OCI-LY1 (cell line): ENCODE measurements at regions not wholly inside any gene's neighbourhood (a gene's known extent, or its start where the extent isn't known, plus 50 kb on each side); places are given as distances from the start of the nearest gene placed in this dataset.

Experiments used
- H2AFZ ChIP-seq: fragments of 200-600 bp; sonication (generic), shearing (Covaris generic); 2 replicates; pipeline ENCODE4 v1.6.0; 2014; ENCODE audit warnings: antibody characterized with exemption, mild to moderate bottlenecking, low read length
- H3F3A ChIP-seq: fragments of 200-600 bp; sonication (generic), shearing (Covaris generic); 2 replicates; pipeline ENCODE4 v1.6.0; 2014; ENCODE audit warnings: mild to moderate bottlenecking, antibody characterized with exemption, low read length, moderate library complexity; ENCODE audit not compliant: insufficient read depth
- H3K27ac ChIP-seq: fragments of 200-600 bp; sonication (generic); 2 replicates; pipeline ENCODE4 v1.5.1; 2014; ENCODE audit warnings: low read length, mixed run types, mild to moderate bottlenecking, low read depth; ENCODE audit not compliant: poor library complexity, severe bottlenecking
- H3K27me3 ChIP-seq: fragments of 200-600 bp; sonication (generic); 2 replicates; pipeline ENCODE4 v1.6.0; 2014; ENCODE audit warnings: antibody characterized with exemption, mild to moderate bottlenecking, low read length, moderate library complexity; ENCODE audit not compliant: insufficient read depth
- H3K36me3 ChIP-seq: fragments of 200-600 bp; sonication (generic); 2 replicates; pipeline ENCODE4 v1.6.1; 2014; ENCODE audit warnings: mild to moderate bottlenecking, antibody characterized with exemption, low read length, moderate library complexity, mixed read lengths; ENCODE audit not compliant: insufficient read depth
- H3K4me1 ChIP-seq: fragments of 200-600 bp; sonication (generic); 2 replicates; pipeline ENCODE4 v1.5.1; 2014; ENCODE audit warnings: mild to moderate bottlenecking, low read length, moderate library complexity; ENCODE audit not compliant: insufficient read depth, severe bottlenecking
- H3K4me2 ChIP-seq: fragments of 200-600 bp; sonication (generic), shearing (Covaris generic); 2 replicates; pipeline ENCODE4 v1.6.1; 2014; ENCODE audit warnings: low read length
- H3K4me3 ChIP-seq: fragments of 200-600 bp; sonication (generic); 2 replicates; pipeline ENCODE4 v1.5.1; 2014; ENCODE audit warnings: low read length, low read depth, mild to moderate bottlenecking, mixed read lengths; ENCODE audit not compliant: poor library complexity, severe bottlenecking
- H3K79me2 ChIP-seq: fragments of 200-600 bp; shearing (Covaris generic); 2 replicates; pipeline ENCODE4 v1.6.1; 2016; ENCODE audit warnings: mixed run types, low read length, mixed read lengths; ENCODE audit not compliant: insufficient read depth
- H3K9ac ChIP-seq: fragments of 200-600 bp; sonication (generic), shearing (Covaris generic); 2 replicates; pipeline ENCODE4 v1.6.1; 2014; ENCODE audit warnings: mild to moderate bottlenecking, low read length, mixed read lengths
- H3K9me2 ChIP-seq: fragments of 200-600 bp; sonication (generic), shearing (Covaris generic); 2 replicates; pipeline ENCODE4 v1.6.1; 2014; ENCODE audit warnings: low read depth, mild to moderate bottlenecking, low read length, mixed read lengths
- H3K9me3 ChIP-seq: fragments of 200-600 bp; shearing (Covaris generic); 2 replicates; pipeline ENCODE4 v1.6.1; 2014; ENCODE audit warnings: low read length, mixed read lengths
- H4K20me1 ChIP-seq: fragments of 200-600 bp; sonication (generic), shearing (Covaris generic); 2 replicates; pipeline ENCODE4 v1.6.0; 2016; ENCODE audit warnings: mild to moderate bottlenecking, low read length; ENCODE audit not compliant: insufficient read depth
- CTCF ChIP-seq: fragments of 200-600 bp; sonication (generic), shearing (Covaris generic); IDR thresholded peaks from 2 replicates; pipeline ENCODE4 v1.5.1; 2017; ENCODE audit warnings: mild to moderate bottlenecking, antibody characterized with exemption, low read length, moderate library complexity, mixed read lengths
- EZH2 ChIP-seq: fragments of 200-600 bp; sonication (generic), shearing (Covaris generic); IDR thresholded peaks from 2 replicates; pipeline ENCODE4 v1.8.0; 2017; ENCODE audit warnings: borderline replicate concordance, mixed run types, mild to moderate bottlenecking, antibody characterized with exemption, low read length, moderate library complexity, mixed read lengths

- Histone ChIP-seq H3K9ac (no peak overlapping the region), H2AFZ (no peak overlapping the region), H3K4me2 (no peak overlapping the region), H3K9me3 (no peaks in the 10 kb centered on the region), H3K9me2 (no peaks in the 10 kb centered on the region), H3K4me3 (no peak overlapping the region), H3K4me1 (no peaks in the 10 kb centered on the region), H3K27ac (no peak overlapping the region), H3K27me3 (peaks cover 10% of the 10 kb centered on the region), H4K20me1 (no peaks in the 10 kb centered on the region), H3K79me2 (no peaks in the 10 kb centered on the region), H3K36me3 (no peaks in the 10 kb centered on the region), H3F3A (no peaks in the 10 kb centered on the region)
- no peak for TF ChIP-seq CTCF
- TF ChIP-seq EZH2, result no peak
Measured at GRCh38 chr9:124098141-124098905, 86.8 kb downstream of the LHX2 start.

DNA sequence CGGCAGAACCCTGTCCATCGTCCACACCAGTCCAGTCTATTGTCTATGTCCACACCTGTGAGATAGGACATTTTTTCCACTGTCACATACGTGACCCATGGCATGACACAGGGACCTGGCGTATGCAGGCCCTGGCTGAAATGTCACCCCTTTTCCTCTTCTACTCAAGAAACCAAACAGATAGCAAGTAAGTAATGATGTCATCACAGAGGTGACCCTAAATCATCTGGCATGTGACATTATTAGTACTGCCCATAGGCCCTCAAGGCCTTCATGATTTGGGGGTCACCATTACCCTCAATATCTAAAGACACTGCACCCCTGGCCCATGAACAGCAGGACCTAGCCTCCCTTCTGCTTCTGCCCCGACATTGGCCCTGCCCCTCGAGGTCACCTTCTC lies 88.3 kb downstream of the LHX2 start:
- Histone ChIP-seq H3K4me3 (no peak overlapping the region), H3K9me3 (no peaks in the 10 kb centered on the region), H3K27ac (no peak overlapping the region), H2AFZ (no peak overlapping the region), H3K9ac (no peak overlapping the region), H3K36me3 (no peaks in the 10 kb centered on the region), H3K4me1 (no peaks in the 10 kb centered on the region), H3K27me3 (peaks cover 10% of the 10 kb centered on the region), H4K20me1 (no peaks in the 10 kb centered on the region), H3K9me2 (no peaks in the 10 kb centered on the region), H3K4me2 (no peak overlapping the region), H3K79me2 (no peaks in the 10 kb centered on the region), H3F3A (no peaks in the 10 kb centered on the region)
- TF ChIP-seq EZH2 (no peak), CTCF (no peak)

DNA sequence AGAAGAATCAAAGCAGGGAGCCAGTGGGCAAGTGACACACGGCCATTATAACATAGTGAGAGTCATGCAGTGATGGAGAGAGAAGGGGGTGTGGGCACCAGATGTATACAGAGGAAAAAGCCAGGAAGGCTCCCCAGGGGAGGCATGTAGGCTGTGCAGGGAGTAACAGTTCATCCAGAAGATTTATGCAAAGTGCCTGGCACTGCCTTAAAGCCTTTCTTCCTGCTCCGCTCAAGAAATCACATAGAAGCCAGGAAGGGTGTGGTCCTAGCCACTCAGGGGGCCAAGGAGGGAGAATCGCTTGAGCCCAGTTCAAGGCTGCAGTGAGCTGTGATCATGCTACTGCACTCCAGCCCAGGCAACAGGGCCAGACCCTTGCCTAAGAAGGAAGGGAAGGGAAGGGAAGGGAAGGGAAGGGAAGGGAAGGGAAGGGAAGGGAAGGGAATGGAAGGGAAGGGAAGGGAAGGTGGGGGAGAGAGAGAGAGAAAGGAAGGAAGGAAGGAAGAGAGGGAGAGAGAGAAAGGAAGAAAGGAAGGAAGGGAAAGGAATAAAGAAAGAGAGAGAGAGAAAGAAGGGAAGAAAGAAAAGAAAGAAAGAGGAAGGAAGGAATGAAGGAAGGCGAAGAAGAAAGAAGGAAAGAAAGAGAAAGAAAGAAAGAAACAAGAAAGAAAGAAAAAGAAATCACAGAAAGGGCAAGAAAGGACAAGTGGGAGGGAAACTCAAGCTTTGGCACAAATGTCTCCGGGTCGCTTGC lies 89.8 kb downstream of the LHX2 start:
- Histone ChIP-seq H3K79me2 (no peaks in the 10 kb centered on the region), H2AFZ (no peak overlapping the region), H3K27ac (no peak overlapping the region), H3F3A (no peaks in the 10 kb centered on the region), H3K9me3 (no peaks in the 10 kb centered on the region), H3K36me3 (no peaks in the 10 kb centered on the region), H3K4me3 (no peak overlapping the region), H4K20me1 (no peaks in the 10 kb centered on the region), H3K4me1 (no peaks in the 10 kb centered on the region), H3K27me3 (peaks cover 10% of the 10 kb centered on the region), H3K9ac (no peak overlapping the region), H3K4me2 (no peak overlapping the region), H3K9me2 (no peaks in the 10 kb centered on the region)
- TF ChIP-seq CTCF (no peak), EZH2 (no peak)
